ENCODE measurements at regions not wholly inside any gene's neighbourhood (a gene's known extent, or its start where the extent isn't known, plus 50 kb on each side); places are given as distances from the start of the nearest gene placed in this dataset.

- peak; percentile 84 for FAIRE-seq
- Histone ChIP-seq H3K9me3 (ENCODE audit: control insufficient read depth, low read depth, low read length) (no peaks in the 10 kb centered on the region), H3K4me2 (ENCODE audit: control insufficient read depth, extremely low read depth, insufficient read depth, low read depth, low read length) (peak overlapping the region; percentile 55), H3K27ac (ENCODE audit: control insufficient read depth, insufficient read depth, low read length) (peak overlapping the region; percentile 95), H3K4me1 (ENCODE audit: control insufficient read depth, extremely low read depth, insufficient read depth, low read length) (peaks cover 55% of the 10 kb centered on the region), H2AFZ (ENCODE audit: control insufficient read depth, low read length) (no peak overlapping the region), H3K4me3 (ENCODE audit: control insufficient read depth in 2 of 3, extremely low read depth in 1 of 3, insufficient read depth in 2 of 3, low read depth in 1 of 3, low read length in 3 of 3) (peak overlapping the region in 1 of 3 experiments; percentile 33), H3K9ac (ENCODE audit: control insufficient read depth, extremely low read depth, insufficient read depth, low read length) (peak overlapping the region; percentile 81), H4K20me1 (ENCODE audit: control insufficient read depth, extremely low read depth, insufficient read depth, low read length) (no peaks in the 10 kb centered on the region), H3K27me3 (ENCODE audit: control insufficient read depth, extremely low read depth, insufficient read depth, low read length) (no peaks in the 10 kb centered on the region), H3K79me2 (ENCODE audit: control insufficient read depth, insufficient read depth, low read length) (peaks cover 10% of the 10 kb centered on the region), H3K36me3 (ENCODE audit: control insufficient read depth in 2 of 2, extremely low read depth in 1 of 2, insufficient read depth in 2 of 2, low read length in 2 of 2) (no peaks in the 10 kb centered on the region), H3K9me1 (ENCODE audit: control insufficient read depth, extremely low read depth, insufficient read depth, low read length) (no peaks in the 10 kb centered on the region)
- DNase-seq (ENCODE audit: low read depth, low spot score): peak; percentile 94
- dilution Hi-C loops (cut with MboI; ENCODE audit: extremely low pct_ligation_motif_present, low sequenced_read_pairs): no loop called here
- no peak for TF ChIP-seq CTCF (optimal IDR thresholded peaks at IDR 0.05 in 1 of 3, IDR thresholded peaks at IDR 0.05 in 1 of 3, conservative IDR thresholded peaks at IDR 0.05 in 1 of 3; ENCODE audit: extremely low read depth in 1 of 3, insufficient read depth in 2 of 3, low read length in 3 of 3)
- no peak for TF ChIP-seq EZH2 (IDR thresholded peaks at IDR 0.05; ENCODE audit: low read length)
Observed at GRCh38 chr2:43041661-43042360, 184.6 kb downstream of the ZFP36L2 start.

- FAIRE-seq (no peak), DNase-seq (ENCODE audit: low read depth, low spot score) (no peak)
- H3K79me2 ChIP-seq (ENCODE audit: control insufficient read depth, insufficient read depth, low read length): peaks cover 10% of the 10 kb centered on the region
- no peaks in the 10 kb centered on the region for H3K36me3 ChIP-seq (ENCODE audit: control insufficient read depth in 2 of 2, extremely low read depth in 1 of 2, insufficient read depth in 2 of 2, low read length in 2 of 2)
- H3K27ac ChIP-seq (ENCODE audit: control insufficient read depth, insufficient read depth, low read length): peak overlapping the region; percentile 95
- H2AFZ ChIP-seq (ENCODE audit: control insufficient read depth, low read length): no peak overlapping the region
- TF ChIP-seq CTCF (optimal IDR thresholded peaks at IDR 0.05 in 1 of 3, IDR thresholded peaks at IDR 0.05 in 1 of 3, conservative IDR thresholded peaks at IDR 0.05 in 1 of 3; ENCODE audit: extremely low read depth in 1 of 3, insufficient read depth in 2 of 3, low read length in 3 of 3): no peak
- TF ChIP-seq EZH2 (IDR thresholded peaks at IDR 0.05; ENCODE audit: low read length): no peak
- H3K9me3 ChIP-seq (ENCODE audit: control insufficient read depth, low read depth, low read length): no peaks in the 10 kb centered on the region
- dilution Hi-C loops (cut with MboI; ENCODE audit: extremely low pct_ligation_motif_present, low sequenced_read_pairs): no loop called here
- peak overlapping the region; percentile 81 for H3K9ac ChIP-seq (ENCODE audit: control insufficient read depth, extremely low read depth, insufficient read depth, low read length)
- peak overlapping the region; percentile 55 for H3K4me2 ChIP-seq (ENCODE audit: control insufficient read depth, extremely low read depth, insufficient read depth, low read depth, low read length)
- H4K20me1 ChIP-seq (ENCODE audit: control insufficient read depth, extremely low read depth, insufficient read depth, low read length): no peaks in the 10 kb centered on the region
- no peaks in the 10 kb centered on the region for H3K27me3 ChIP-seq (ENCODE audit: control insufficient read depth, extremely low read depth, insufficient read depth, low read length)
- peak overlapping the region in 1 of 3 experiments; percentile 33 for H3K4me3 ChIP-seq (ENCODE audit: control insufficient read depth in 2 of 3, extremely low read depth in 1 of 3, insufficient read depth in 2 of 3, low read depth in 1 of 3, low read length in 3 of 3)
- peaks cover 55% of the 10 kb centered on the region for H3K4me1 ChIP-seq (ENCODE audit: control insufficient read depth, extremely low read depth, insufficient read depth, low read length)
- no peaks in the 10 kb centered on the region for H3K9me1 ChIP-seq (ENCODE audit: control insufficient read depth, extremely low read depth, insufficient read depth, low read length)
Observed at GRCh38 chr2:43041173-43041591, 185.2 kb downstream of the ZFP36L2 start.

Data from keratinocyte (primary cell).